ENCODE measurements at regions not wholly inside any gene's neighbourhood (a gene's known extent, or its start where the extent isn't known, plus 50 kb on each side); places are given as distances from the start of the nearest gene placed in this dataset.
"Not testable (repeated sequence)": the region's sequence is repeated elsewhere in the genome, so short reads cannot be mapped to it uniquely, and the experiment has no call there.

DNA sequence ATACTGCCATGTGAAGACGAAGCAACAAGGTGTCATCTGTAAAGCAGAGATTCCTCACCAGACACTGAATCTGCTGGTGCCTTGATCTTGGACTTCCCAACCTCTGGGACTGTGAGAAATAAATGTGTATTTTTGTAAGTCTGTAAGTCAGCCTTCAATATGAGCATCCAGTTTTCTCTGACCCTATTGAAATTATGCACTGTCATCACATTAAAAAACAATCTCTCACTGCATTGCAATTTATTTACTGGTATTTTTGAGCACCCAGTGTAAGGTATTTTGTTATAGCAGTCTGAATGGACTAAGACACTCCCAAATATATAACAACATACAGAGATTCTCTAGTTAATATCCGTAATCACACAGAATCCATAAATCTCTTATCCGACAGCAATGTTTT lies 77.5 kb upstream of the CDK6 start:
- no peak for DNase-seq

DNA sequence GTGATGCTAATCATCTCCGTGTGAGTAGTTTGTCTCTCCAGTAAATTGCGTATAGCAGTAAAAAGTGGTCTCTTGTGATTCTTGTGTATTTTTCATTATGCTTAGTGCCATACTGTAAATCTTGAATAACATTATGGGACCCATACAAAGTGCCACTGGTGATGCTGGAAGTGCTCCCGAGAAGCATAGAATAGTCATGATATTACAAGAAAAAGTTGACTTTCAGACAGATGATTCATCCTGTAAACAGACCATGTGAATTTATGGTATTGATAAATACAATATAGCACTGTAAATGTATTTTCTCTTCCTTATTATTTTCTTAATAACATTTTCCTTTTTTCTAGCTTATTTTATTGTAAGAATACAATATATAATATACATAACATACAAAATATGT lies 74.6 kb upstream of the CDK6 start:
- no peak for DNase-seq

- DNase-seq, result no peak
These were observed 73.5 kb upstream of the CDK6 start for GRCh38 chr7:92909686-92910475.

DNA sequence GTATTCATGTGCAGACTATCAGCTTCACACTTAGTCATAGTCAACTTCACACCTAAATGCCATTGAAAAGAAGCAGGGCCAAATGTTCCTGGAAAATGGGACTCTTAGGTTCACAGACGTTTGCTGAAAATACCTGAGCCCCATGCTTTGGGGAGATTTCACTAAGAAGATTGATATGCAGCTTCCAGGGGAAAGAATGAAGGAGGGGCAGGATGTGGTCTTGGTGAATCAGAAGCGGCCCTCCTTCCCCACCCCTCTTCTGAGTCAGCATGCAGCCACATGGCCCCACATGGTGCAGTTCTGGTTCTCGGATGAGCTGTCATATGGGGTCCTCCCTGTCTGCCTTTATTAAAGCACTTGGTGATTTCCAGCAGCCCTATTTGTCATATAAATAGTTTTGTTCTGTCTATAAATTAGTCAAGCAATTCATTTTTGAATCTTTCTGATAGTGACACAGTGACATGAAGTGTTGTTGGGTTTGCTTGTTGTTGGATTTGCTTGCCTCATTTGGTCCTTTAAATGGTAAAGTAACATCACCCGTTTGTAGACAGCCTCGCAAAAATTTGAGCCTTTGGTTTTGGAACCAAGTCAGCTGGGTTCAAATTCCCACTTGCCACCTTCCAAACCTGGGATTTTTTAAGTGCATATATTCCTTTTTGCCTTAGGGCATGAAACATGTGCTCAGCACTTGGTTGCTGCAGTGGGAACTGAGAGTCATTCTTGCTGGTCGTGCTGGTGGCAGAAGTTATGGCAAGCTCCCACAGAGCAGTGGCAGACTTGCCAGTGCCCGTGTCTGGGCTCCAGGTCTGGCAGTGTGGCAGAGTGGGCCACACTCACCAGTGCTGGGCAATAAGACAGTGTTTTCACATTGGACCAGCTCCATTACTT lies 68.1 kb upstream of the CDK6 start:
- DNase-seq, result no peak

GRCh38 chr7:92898798-92899197 lies 62.4 kb upstream of the CDK6 start:
- no peak for DNase-seq

GRCh38 chr7:92894857-92895256 lies 58.5 kb upstream of the CDK6 start:
- not testable (repeated sequence) for DNase-seq

DNA sequence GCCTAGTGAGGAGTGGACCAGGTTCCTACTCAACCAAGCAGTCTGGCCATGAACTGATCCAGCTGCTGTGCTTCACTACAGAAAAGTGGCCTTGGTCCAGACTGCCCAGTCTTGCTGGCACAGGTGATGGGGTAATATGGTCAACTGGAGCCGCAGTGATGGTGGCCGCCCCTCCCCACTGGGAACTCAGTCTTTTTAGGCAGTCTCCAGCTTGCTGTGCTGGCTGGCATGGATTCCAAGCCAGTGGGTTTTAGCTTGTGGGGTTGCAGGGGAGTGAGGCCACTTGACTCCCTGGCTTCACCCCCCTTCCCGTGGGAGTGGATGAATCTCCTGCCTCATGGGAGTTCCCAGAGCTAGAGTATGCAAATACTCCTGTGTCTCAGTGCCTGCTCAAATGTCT lies 52.7 kb upstream of the CDK6 start:
- no peak for DNase-seq

All from right forelimb (tissue), 1 donor.